Non-pigmented ciliary epithelial cell (primary cell): ENCODE measurements at regions not wholly inside any gene's neighbourhood (a gene's known extent, or its start where the extent isn't known, plus 50 kb on each side); places are given as distances from the start of the nearest gene placed in this dataset.
"Not testable (repeated sequence)": the region's sequence is repeated elsewhere in the genome, so short reads cannot be mapped to it uniquely, and the experiment has no call there.

Experiments used
- DNase-seq: peaks from one replicate; pipeline ENCODE4 v3.0.0-alpha.2; 2010; ENCODE audit warnings: low read depth

GRCh38 chr10:108003061-108003460 lies 838.6 kb upstream of the SORCS1 start:
- no peak for DNase-seq

- DNase-seq = no peak
These were observed 835.9 kb upstream of the SORCS1 start for GRCh38 chr10:108000365-108000764.

- DNase-seq = no peak
These were observed 830.2 kb upstream of the SORCS1 start for GRCh38 chr10:107994621-107995270.

GRCh38 chr10:107986571-107986970 lies 822.1 kb upstream of the SORCS1 start:
- no peak for DNase-seq

- DNase-seq = no peak
These were observed 820.1 kb upstream of the SORCS1 start for GRCh38 chr10:107984581-107984980.

GRCh38 chr10:107984149-107984548 lies 819.6 kb upstream of the SORCS1 start:
- DNase-seq = no peak

- DNase-seq = no peak
These were observed 813.9 kb upstream of the SORCS1 start for GRCh38 chr10:107978455-107978854.

GRCh38 chr10:107971973-107972372 lies 807.5 kb upstream of the SORCS1 start:
- peak; percentile 30 for DNase-seq

- no peak for DNase-seq
These were observed 806.9 kb upstream of the SORCS1 start for GRCh38 chr10:107971411-107971810.

- DNase-seq = no peak
These were observed 806.0 kb upstream of the SORCS1 start for GRCh38 chr10:107970512-107970911.

- no peak for DNase-seq
These were observed 805.4 kb upstream of the SORCS1 start for GRCh38 chr10:107969936-107970335.

- no peak for DNase-seq
These were observed 802.3 kb upstream of the SORCS1 start for GRCh38 chr10:107966826-107967225.

- no peak for DNase-seq
These were observed 788.4 kb upstream of the SORCS1 start for GRCh38 chr10:107952649-107953556.

- DNase-seq = not testable (repeated sequence)
These were observed 786.0 kb upstream of the SORCS1 start for GRCh38 chr10:107950411-107951062.

- no peak for DNase-seq
These were observed 778.3 kb upstream of the SORCS1 start for GRCh38 chr10:107942826-107943225.

- DNase-seq = no peak
These were observed 768.6 kb upstream of the SORCS1 start for GRCh38 chr10:107933076-107933475.

- DNase-seq = no peak
These were observed 767.3 kb upstream of the SORCS1 start for GRCh38 chr10:107931808-107932207.

GRCh38 chr10:107930037-107930436 lies 765.5 kb upstream of the SORCS1 start:
- no peak for DNase-seq

- no peak for DNase-seq
These were observed 760.0 kb upstream of the SORCS1 start for GRCh38 chr10:107924458-107924857.

GRCh38 chr10:107919626-107920235 lies 755.2 kb upstream of the SORCS1 start:
- DNase-seq = no peak

GRCh38 chr10:107918171-107918570 lies 753.7 kb upstream of the SORCS1 start:
- no peak for DNase-seq

GRCh38 chr10:107915215-107915610 lies 750.7 kb upstream of the SORCS1 start:
- no peak for DNase-seq
